Urothelium cell line (cell line): ENCODE measurements at regions not wholly inside any gene's neighbourhood (a gene's known extent, or its start where the extent isn't known, plus 50 kb on each side); places are given as distances from the start of the nearest gene placed in this dataset.
"Not testable (repeated sequence)": the region's sequence is repeated elsewhere in the genome, so short reads cannot be mapped to it uniquely, and the experiment has no call there.

Experiments used
- DNase-seq: peaks from one replicate; pipeline ENCODE4 v3.0.0; 2011; ENCODE audit warnings: low spot score, mixed read lengths
- FAIRE-seq: peaks from 2 replicates; lab custom pipeline; 2011; peaks lifted over from hg19 to GRCh38; lab: Jason Lieb, UNC

GRCh38 chr16:23013484-23013883, 135.8 kb downstream of the USP31 start:
- FAIRE-seq (no peak), DNase-seq (no peak)

GRCh38 chr16:23009075-23009474, 140.2 kb downstream of the USP31 start:
- FAIRE-seq (no peak), DNase-seq (no peak)

- DNase-seq (no peak), FAIRE-seq (no peak)
Observed at GRCh38 chr16:23008041-23008440, 141.2 kb downstream of the USP31 start.

GRCh38 chr16:23006380-23006779, 142.9 kb downstream of the USP31 start:
- no peak for DNase-seq
- FAIRE-seq = no peak

- no peak for DNase-seq
- FAIRE-seq = no peak
Observed at GRCh38 chr16:23005951-23006350, 143.3 kb downstream of the USP31 start.

- no peak for DNase-seq
- no peak for FAIRE-seq
Observed at GRCh38 chr16:22989598-22989997, 159.7 kb downstream of the USP31 start.

GRCh38 chr16:22983614-22984013, 165.6 kb downstream of the USP31 start:
- FAIRE-seq = no peak
- DNase-seq = no peak

- not testable (repeated sequence) for FAIRE-seq, DNase-seq
Observed at GRCh38 chr16:22980514-22980913, 166.6 kb downstream of the HS3ST2 start.

- FAIRE-seq (no peak), DNase-seq (no peak)
Observed at GRCh38 chr16:22979038-22979437, 165.1 kb downstream of the HS3ST2 start.

GRCh38 chr16:22977294-22977697, 163.3 kb downstream of the HS3ST2 start:
- DNase-seq (peak; percentile 23), FAIRE-seq (no peak)

- DNase-seq (no peak), FAIRE-seq (no peak)
Observed at GRCh38 chr16:22973522-22973921, 159.6 kb downstream of the HS3ST2 start.

- FAIRE-seq = no peak
- DNase-seq = no peak
Observed at GRCh38 chr16:22971346-22971924, 157.5 kb downstream of the HS3ST2 start.

GRCh38 chr16:22970209-22970865, 156.4 kb downstream of the HS3ST2 start:
- FAIRE-seq (no peak), DNase-seq (no peak)

GRCh38 chr16:22969567-22969966, 155.6 kb downstream of the HS3ST2 start:
- DNase-seq (peak; percentile 10), FAIRE-seq (no peak)

- no peak for DNase-seq
- no peak for FAIRE-seq
Observed at GRCh38 chr16:22968931-22969330, 155.0 kb downstream of the HS3ST2 start.

- FAIRE-seq = no peak
Observed at GRCh38 chr16:22967521-22968095, 153.6 kb downstream of the HS3ST2 start.

More at GRCh38 chr16:22967521-22968095, 153.6 kb downstream of the HS3ST2 start:
- no peak for DNase-seq
